Erythroblast (primary cell): ENCODE measurements at regions not wholly inside any gene's neighbourhood (a gene's known extent, or its start where the extent isn't known, plus 50 kb on each side); places are given as distances from the start of the nearest gene placed in this dataset.

Experiments
- GATA1 ChIP-seq: IDR thresholded peaks from 2 replicates; pipeline ENCODE4 v1.6.1; 2011; ENCODE audit warnings: low read depth, mild to moderate bottlenecking, control low read depth, low read length, moderate library complexity
- POLR2A ChIP-seq: IDR thresholded peaks from 2 replicates; pipeline ENCODE4 v1.6.1; 2011; ENCODE audit warnings: mild to moderate bottlenecking, low read length

GRCh38 chr3:99551520-99551919, 86.9 kb upstream of the COL8A1 start:
- TF ChIP-seq POLR2A (no peak), GATA1 (no peak)
